Keratinocyte (primary cell): ENCODE measurements at regions not wholly inside any gene's neighbourhood (a gene's known extent, or its start where the extent isn't known, plus 50 kb on each side); places are given as distances from the start of the nearest gene placed in this dataset.

Experiments used
- EZH2 ChIP-seq: IDR thresholded peaks from one replicate; pipeline ENCODE4 v1.6.1; 2012; ENCODE audit warnings: inconsistent platforms, mild to moderate bottlenecking, low read length, moderate library complexity
- TF ChIP-seq, protein P1 (sequence below), 3 experiments: IDR thresholded peaks in 1 of 3; conservative IDR thresholded peaks in 1 of 3; optimal IDR thresholded peaks in 1 of 3; 2 replicates in 2 of 3; 3 replicates in 1 of 3; pipeline versions ENCODE3 to v1.5.1; 2011; ENCODE audit warnings: low read length in 3 of 3, mild to moderate bottlenecking in 3 of 3, moderate library complexity in 2 of 3, control low read depth in 1 of 3, inconsistent platforms in 1 of 3; ENCODE audit not compliant: insufficient read depth in 2 of 3; ENCODE audit errors: extremely low read depth in 1 of 3

DNA sequence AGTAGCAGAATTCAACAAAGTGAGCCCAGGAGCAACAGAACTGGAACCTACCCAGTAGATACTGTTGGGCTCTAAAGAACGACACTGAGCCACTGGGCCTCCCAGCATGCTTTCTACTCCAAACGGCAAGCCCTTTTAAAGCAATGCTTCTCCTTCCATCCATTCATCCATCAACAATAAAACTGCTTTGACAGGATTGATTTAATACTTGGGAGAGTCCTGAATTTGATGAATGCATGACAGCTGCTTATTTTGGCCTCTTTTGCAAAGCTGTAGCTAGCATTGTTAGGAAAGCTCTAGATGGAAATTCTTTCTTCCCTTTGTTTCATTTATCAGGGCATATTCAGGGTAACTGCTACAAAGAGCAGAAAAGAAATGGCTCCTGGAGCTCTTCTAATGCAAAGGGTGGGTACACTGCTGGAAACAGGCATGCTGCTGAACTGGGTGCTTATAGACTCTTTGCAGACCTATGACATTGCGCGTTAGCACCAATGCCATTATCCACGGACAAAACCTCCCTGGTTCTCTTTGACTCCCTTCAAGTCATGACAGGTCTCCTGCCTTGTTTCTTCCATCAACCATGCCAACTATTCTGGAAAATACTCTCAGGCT lies 138.4 kb upstream of the HNRNPA3 start:
- TF ChIP-seq, protein P1, sequence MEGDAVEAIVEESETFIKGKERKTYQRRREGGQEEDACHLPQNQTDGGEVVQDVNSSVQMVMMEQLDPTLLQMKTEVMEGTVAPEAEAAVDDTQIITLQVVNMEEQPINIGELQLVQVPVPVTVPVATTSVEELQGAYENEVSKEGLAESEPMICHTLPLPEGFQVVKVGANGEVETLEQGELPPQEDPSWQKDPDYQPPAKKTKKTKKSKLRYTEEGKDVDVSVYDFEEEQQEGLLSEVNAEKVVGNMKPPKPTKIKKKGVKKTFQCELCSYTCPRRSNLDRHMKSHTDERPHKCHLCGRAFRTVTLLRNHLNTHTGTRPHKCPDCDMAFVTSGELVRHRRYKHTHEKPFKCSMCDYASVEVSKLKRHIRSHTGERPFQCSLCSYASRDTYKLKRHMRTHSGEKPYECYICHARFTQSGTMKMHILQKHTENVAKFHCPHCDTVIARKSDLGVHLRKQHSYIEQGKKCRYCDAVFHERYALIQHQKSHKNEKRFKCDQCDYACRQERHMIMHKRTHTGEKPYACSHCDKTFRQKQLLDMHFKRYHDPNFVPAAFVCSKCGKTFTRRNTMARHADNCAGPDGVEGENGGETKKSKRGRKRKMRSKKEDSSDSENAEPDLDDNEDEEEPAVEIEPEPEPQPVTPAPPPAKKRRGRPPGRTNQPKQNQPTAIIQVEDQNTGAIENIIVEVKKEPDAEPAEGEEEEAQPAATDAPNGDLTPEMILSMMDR (optimal IDR thresholded peaks at IDR 0.05 in 1 of 3, IDR thresholded peaks at IDR 0.05 in 1 of 3, conservative IDR thresholded peaks at IDR 0.05 in 1 of 3; ENCODE audit: extremely low read depth in 1 of 3, insufficient read depth in 2 of 3, low read length in 3 of 3): no peak
- TF ChIP-seq EZH2: no peak
